T-helper 2 cell treated with Interferon-gamma antibody and Interleukin-4, amounts not matched to agents 5 μg/mL and 100 μg/mL, for 36 hours (primary cell): ENCODE measurements at regions not wholly inside any gene's neighbourhood (a gene's known extent, or its start where the extent isn't known, plus 50 kb on each side); places are given as distances from the start of the nearest gene placed in this dataset.

Experiments
- DNase-seq: peaks from one replicate; pipeline ENCODE4 v3.0.0; 2021; ENCODE audit warnings: low spot score
- H3K27ac Mint-ChIP-seq: one replicate; pipeline ENCODE4 v1.8.0; 2021; ENCODE audit warnings: mild to moderate bottlenecking, mixed read lengths
- H3K27me3 Mint-ChIP-seq: one replicate; pipeline ENCODE4 v1.8.0; 2021; ENCODE audit warnings: low read depth, mixed read lengths
- H3K36me3 Mint-ChIP-seq: one replicate; pipeline ENCODE4 v1.8.0; 2021; ENCODE audit warnings: low read depth, mixed read lengths
- H3K4me1 Mint-ChIP-seq: one replicate; pipeline ENCODE4 v1.8.0; 2021; ENCODE audit warnings: low read depth, mixed read lengths
- H3K4me3 Mint-ChIP-seq: one replicate; pipeline ENCODE4 v1.8.0; 2022; ENCODE audit warnings: mild to moderate bottlenecking, moderate library complexity, mixed read lengths
- H3K9me3 Mint-ChIP-seq: one replicate; pipeline ENCODE4 v1.8.0; 2021; ENCODE audit warnings: mixed read lengths

DNA sequence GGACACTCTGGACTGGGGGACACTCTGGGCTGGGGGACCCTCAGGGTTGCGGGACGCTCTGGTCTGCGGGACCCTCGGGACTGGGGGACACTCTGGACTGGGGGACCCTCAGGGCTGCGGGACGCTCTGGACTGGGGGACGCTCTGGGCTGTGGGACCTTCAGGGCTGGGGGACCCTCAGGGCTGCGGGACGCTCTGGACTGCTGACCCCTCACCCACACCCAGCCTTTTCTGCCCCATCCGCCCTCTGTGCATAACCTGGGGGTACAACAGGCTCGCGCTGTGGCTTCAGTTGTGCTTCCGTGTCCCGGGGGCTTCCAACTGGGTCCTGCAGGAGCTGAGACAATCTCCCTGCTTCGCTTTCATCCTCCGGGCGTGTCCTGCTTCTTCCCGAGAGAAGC lies 766.0 kb downstream of the TRIML1 start:
- no peaks in the 10 kb centered on the region for H3K4me1 Mint-ChIP-seq
- H3K27me3 Mint-ChIP-seq = no peaks in the 10 kb centered on the region

DNA sequence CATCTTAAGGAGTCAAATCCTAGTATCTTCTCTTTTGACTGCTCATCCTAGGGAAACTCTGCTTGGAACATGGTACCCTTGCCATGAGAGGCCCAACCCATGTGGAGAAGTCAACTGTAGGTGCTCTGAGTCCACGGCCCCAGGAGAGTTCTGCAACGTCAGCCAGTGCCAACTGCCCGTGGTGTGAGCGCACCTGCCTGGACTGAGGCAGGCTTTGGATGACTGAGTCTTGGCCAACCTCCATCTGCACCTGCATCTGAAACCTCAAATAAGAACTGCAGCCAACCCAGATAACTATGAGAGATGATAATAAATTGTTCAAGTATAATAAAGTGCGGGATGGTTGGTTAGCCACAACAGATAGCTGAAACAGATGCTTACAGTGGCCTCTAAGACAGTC lies 772.0 kb downstream of the TRIML1 start:
- peaks cover 35% of the 10 kb centered on the region for H3K9me3 Mint-ChIP-seq
- H3K27ac Mint-ChIP-seq = no peak overlapping the region
- H3K27me3 Mint-ChIP-seq = no peaks in the 10 kb centered on the region
- H3K4me1 Mint-ChIP-seq = no peaks in the 10 kb centered on the region
- DNase-seq = no peak
- H3K4me3 Mint-ChIP-seq = no peak overlapping the region
- H3K36me3 Mint-ChIP-seq = no peaks in the 10 kb centered on the region

More for the DNA sequence above, 766.0 kb downstream of the TRIML1 start:
- Mint-ChIP-seq H3K9me3 (peaks cover 29% of the 10 kb centered on the region), H3K27ac (no peak overlapping the region), H3K36me3 (no peaks in the 10 kb centered on the region), H3K4me3 (no peak overlapping the region)
- no peak for DNase-seq

- Mint-ChIP-seq H3K4me3 (no peak overlapping the region), H3K4me1 (no peaks in the 10 kb centered on the region), H3K36me3 (no peaks in the 10 kb centered on the region), H3K27ac (no peak overlapping the region), H3K9me3 (peaks cover 34% of the 10 kb centered on the region), H3K27me3 (no peaks in the 10 kb centered on the region)
- DNase-seq = no peak
Observed at GRCh38 chr4:188911707-188912106, 772.5 kb downstream of the TRIML1 start.

GRCh38 chr4:188915175-188915574 lies 775.9 kb downstream of the TRIML1 start:
- no peak for DNase-seq
- H3K4me1 Mint-ChIP-seq = no peaks in the 10 kb centered on the region
- H3K27me3 Mint-ChIP-seq = no peaks in the 10 kb centered on the region
- H3K4me3 Mint-ChIP-seq = no peak overlapping the region
- H3K27ac Mint-ChIP-seq = no peak overlapping the region
- no peaks in the 10 kb centered on the region for H3K36me3 Mint-ChIP-seq
- peaks cover 55% of the 10 kb centered on the region for H3K9me3 Mint-ChIP-seq

- Mint-ChIP-seq H3K27ac (no peak overlapping the region), H3K27me3 (no peaks in the 10 kb centered on the region), H3K4me3 (no peak overlapping the region), H3K4me1 (no peaks in the 10 kb centered on the region), H3K9me3 (peaks cover 43% of the 10 kb centered on the region), H3K36me3 (no peaks in the 10 kb centered on the region)
- DNase-seq = no peak
Observed at GRCh38 chr4:188918787-188919186, 779.5 kb downstream of the TRIML1 start.

GRCh38 chr4:188930822-188931221 lies 791.6 kb downstream of the TRIML1 start:
- Mint-ChIP-seq H3K27ac (no peak overlapping the region), H3K9me3 (peaks cover 43% of the 10 kb centered on the region), H3K4me1 (no peaks in the 10 kb centered on the region), H3K27me3 (no peaks in the 10 kb centered on the region), H3K4me3 (no peak overlapping the region), H3K36me3 (no peaks in the 10 kb centered on the region)
- DNase-seq = no peak

DNA sequence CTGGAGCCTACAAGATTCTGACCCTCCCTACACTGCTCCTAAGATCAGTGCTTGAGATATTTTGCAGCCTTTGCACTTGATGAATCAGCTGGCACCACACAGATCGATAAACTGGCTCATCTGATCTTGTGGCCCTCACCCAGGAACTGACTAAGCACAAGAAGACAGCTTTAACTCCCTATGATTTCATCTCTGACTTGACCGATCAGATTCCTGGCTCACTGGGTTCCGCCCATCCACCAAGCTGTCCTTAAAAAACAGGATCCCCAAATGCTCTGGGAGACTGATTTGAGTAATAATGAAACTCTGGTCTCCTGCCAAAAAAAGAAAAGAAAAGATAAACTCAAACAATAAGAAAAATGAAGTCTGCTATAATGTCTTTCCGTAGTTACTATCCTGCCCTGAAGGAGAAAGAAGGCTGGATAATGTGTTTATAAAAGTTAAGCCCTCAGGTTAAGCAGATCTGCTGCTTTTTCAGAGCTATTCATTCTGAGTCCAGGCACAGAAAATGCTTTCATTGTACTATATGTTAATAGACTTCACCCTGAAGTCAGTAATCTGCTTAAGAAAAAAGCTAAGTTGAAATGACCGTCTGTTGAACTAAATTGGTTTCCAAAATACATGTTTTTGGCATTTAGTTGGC lies 795.2 kb downstream of the TRIML1 start:
- H3K9me3 Mint-ChIP-seq = peaks cover 35% of the 10 kb centered on the region
- no peak overlapping the region for H3K27ac Mint-ChIP-seq
- no peaks in the 10 kb centered on the region for H3K36me3 Mint-ChIP-seq
- no peak for DNase-seq
- H3K4me3 Mint-ChIP-seq = no peak overlapping the region
- H3K4me1 Mint-ChIP-seq = no peaks in the 10 kb centered on the region
- H3K27me3 Mint-ChIP-seq = no peaks in the 10 kb centered on the region

DNA sequence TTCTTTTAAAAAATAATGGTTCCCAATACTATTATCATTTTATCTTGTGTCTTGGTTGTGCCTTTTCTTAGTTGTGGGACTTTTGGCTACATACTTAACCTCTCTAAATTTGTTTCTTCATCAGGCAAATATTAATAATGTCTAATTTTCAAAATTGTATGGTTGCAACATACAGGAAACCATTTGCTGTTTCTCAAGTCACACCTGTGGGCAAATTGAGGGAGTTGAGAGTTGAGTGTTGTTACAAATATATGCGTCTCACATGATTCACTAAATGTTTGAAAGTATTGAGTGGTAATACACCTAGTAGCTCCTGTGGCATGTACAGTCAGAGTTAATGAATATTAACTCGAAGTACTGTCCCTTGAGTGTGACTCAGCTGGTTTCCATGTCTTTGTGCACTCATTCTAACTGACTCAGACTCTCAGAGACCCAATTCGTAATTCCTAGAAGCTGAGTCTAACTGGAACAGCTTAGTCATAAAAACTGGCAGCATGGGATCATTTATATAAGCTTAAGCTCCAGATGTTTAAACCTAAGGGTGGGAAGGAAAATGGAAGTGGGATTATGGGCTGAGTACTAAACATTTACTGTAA lies 802.4 kb downstream of the TRIML1 start:
- no peaks in the 10 kb centered on the region for H3K36me3 Mint-ChIP-seq
- H3K9me3 Mint-ChIP-seq = peaks cover 24% of the 10 kb centered on the region
- DNase-seq = no peak
- no peak overlapping the region for H3K27ac Mint-ChIP-seq
- H3K4me1 Mint-ChIP-seq = no peaks in the 10 kb centered on the region
- H3K27me3 Mint-ChIP-seq = no peaks in the 10 kb centered on the region
- no peak overlapping the region for H3K4me3 Mint-ChIP-seq

DNA sequence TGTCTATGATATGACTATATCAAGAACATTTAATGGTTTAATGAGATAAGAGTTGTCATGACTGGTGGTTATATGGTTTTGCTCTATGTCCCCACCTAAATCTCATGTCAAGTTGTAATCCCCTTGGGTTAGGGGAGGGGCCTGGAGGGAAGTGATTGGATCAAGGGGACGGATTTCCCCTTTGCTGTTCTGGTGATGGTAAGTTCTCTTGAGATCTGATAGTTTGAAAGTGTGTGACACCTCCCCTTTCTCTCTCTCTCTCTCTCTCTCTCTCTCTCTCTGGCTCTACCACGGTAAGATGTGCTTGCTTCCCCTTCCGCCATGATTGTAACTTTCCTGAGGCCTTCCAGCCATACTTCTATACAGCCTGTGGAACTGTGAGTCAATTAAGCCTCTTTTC lies 803.4 kb downstream of the TRIML1 start:
- DNase-seq = no peak
- Mint-ChIP-seq H3K4me1 (no peaks in the 10 kb centered on the region), H3K36me3 (no peaks in the 10 kb centered on the region), H3K9me3 (peaks cover 23% of the 10 kb centered on the region), H3K4me3 (no peak overlapping the region), H3K27me3 (no peaks in the 10 kb centered on the region), H3K27ac (no peak overlapping the region)

- Mint-ChIP-seq H3K27ac (no peak overlapping the region), H3K27me3 (no peaks in the 10 kb centered on the region), H3K36me3 (no peaks in the 10 kb centered on the region), H3K4me1 (no peaks in the 10 kb centered on the region), H3K4me3 (no peak overlapping the region), H3K9me3 (peaks cover 33% of the 10 kb centered on the region)
- DNase-seq = no peak
Observed at GRCh38 chr4:188949596-188949995, 810.4 kb downstream of the TRIML1 start.

DNA sequence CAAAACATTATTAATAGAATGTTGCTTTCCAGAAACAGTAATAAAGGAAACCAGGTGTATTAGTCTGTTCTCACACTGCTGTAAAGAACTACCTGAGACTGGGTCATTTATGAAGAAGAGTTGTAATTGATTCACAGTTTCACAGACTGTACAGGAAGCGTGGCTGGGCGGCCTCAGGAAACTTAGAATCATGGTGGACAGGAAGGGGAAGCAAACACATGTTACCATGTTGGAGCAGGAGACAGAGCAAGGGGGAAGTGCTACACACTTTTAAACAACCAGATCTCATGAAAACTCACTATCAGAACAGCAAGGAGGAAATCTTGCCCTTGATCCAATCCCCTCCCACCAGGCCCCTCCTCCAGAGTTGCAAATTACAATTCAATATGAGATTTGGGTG lies 815.8 kb downstream of the TRIML1 start:
- no peak overlapping the region for H3K4me3 Mint-ChIP-seq
- H3K27ac Mint-ChIP-seq = no peak overlapping the region
- peaks cover 46% of the 10 kb centered on the region for H3K9me3 Mint-ChIP-seq
- no peaks in the 10 kb centered on the region for H3K36me3 Mint-ChIP-seq
- H3K27me3 Mint-ChIP-seq = no peaks in the 10 kb centered on the region
- no peak for DNase-seq
- H3K4me1 Mint-ChIP-seq = no peaks in the 10 kb centered on the region

DNA sequence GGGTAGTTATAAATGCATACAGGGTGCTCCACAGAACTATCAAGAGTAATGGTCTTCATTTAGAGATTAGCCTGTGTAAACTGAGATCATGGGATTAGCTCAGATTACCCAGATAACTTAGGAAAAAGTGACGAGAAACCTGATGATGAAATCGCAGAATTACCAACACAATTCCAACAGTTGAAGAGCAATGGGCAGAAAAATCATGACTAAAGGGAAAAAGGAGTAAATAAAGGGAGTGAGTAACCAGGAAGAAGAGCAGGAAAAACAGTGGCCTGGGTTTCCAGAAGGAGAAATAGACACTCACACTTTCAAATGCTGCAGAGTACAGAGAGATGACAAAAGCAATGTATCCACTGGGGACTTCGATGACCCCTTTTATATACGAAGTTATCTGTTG lies 817.3 kb downstream of the TRIML1 start:
- Mint-ChIP-seq H3K27me3 (no peaks in the 10 kb centered on the region), H3K9me3 (peaks cover 49% of the 10 kb centered on the region), H3K27ac (no peak overlapping the region), H3K36me3 (no peaks in the 10 kb centered on the region), H3K4me1 (no peaks in the 10 kb centered on the region), H3K4me3 (no peak overlapping the region)
- no peak for DNase-seq

DNA sequence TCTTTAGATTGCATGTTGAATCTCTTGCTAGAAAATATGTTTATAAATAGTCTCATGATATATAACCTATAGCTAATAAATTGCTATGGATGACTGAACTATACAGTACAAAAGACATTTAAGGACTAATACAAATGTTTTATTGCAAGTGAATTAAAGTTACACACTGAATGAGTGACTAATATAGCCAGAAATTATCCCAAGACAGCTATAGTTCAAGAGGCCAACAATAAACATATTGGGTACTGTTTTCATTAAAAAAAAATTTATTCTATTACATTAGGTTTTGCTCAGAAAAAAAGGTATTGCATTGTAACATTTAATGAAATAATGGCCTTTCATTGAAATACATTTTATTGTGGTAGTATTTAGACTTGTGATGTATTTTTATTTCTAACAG lies 819.1 kb downstream of the TRIML1 start:
- Mint-ChIP-seq H3K27ac (no peak overlapping the region), H3K36me3 (no peaks in the 10 kb centered on the region), H3K9me3 (peaks cover 48% of the 10 kb centered on the region), H3K4me1 (no peaks in the 10 kb centered on the region), H3K27me3 (no peaks in the 10 kb centered on the region), H3K4me3 (no peak overlapping the region)
- no peak for DNase-seq

- peaks cover 46% of the 10 kb centered on the region for H3K9me3 Mint-ChIP-seq
- no peaks in the 10 kb centered on the region for H3K4me1 Mint-ChIP-seq
- no peak overlapping the region for H3K4me3 Mint-ChIP-seq
- no peaks in the 10 kb centered on the region for H3K36me3 Mint-ChIP-seq
- no peak overlapping the region for H3K27ac Mint-ChIP-seq
- DNase-seq = no peak
- H3K27me3 Mint-ChIP-seq = no peaks in the 10 kb centered on the region
Observed at GRCh38 chr4:188959424-188959823, 820.2 kb downstream of the TRIML1 start.
